ENCODE measurements at regions not wholly inside any gene's neighbourhood (a gene's known extent, or its start where the extent isn't known, plus 50 kb on each side); places are given as distances from the start of the nearest gene placed in this dataset.
"Not testable (repeated sequence)": the region's sequence is repeated elsewhere in the genome, so short reads cannot be mapped to it uniquely, and the experiment has no call there.

- DNase-seq (ENCODE audit: low read depth in 2 of 2), result no peak
Measured at GRCh38 chr2:43149482-43150107, 76.8 kb downstream of the ZFP36L2 start.

DNA sequence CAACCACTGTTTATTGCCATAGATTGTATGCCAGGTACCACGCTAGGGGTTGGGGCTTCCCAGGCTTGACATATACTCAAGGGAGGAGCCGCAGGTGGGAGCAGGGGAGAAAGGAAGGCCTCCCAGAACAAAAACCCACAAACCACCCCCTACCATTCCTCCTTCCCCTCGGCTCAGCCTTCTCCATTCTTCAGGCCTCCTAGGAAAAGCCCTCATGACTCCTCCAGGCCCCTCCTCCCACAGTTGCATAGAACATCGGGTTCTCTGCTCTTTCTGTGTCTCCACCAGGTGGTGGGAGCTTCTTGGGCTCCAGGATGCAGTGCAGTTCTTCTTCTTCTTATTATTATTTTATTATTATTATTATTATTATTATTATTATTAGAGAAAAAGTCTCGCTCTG, 80.3 kb downstream of the ZFP36L2 start:
- DNase-seq (ENCODE audit: low read depth in 2 of 2), result no peak

DNA sequence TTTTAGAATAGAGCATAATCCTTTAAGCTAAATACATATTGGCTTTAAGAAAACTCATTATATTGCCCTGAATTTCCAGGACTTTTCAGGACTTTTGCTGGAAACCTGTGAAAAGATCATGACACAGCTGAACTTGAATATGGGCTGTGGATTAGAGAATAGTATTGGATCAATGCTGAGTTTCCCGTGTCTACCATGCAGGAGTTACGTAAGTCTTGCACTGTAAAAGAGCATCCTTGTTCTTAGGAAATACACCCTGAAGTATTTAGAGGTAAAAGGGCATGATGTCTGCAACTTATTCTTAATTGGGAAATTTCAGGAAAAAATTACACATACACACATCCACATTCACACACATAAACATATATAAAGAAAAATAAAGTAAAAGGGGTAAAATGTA, 82.1 kb downstream of the ZFP36L2 start:
- no peak for DNase-seq (ENCODE audit: low read depth in 2 of 2)

- DNase-seq (ENCODE audit: low read depth in 2 of 2), result no peak
Measured at GRCh38 chr2:43143756-43144155, 82.7 kb downstream of the ZFP36L2 start.

- DNase-seq (ENCODE audit: low read depth in 2 of 2), result no peak
Measured at GRCh38 chr2:43142921-43143438, 83.4 kb downstream of the ZFP36L2 start.

DNA sequence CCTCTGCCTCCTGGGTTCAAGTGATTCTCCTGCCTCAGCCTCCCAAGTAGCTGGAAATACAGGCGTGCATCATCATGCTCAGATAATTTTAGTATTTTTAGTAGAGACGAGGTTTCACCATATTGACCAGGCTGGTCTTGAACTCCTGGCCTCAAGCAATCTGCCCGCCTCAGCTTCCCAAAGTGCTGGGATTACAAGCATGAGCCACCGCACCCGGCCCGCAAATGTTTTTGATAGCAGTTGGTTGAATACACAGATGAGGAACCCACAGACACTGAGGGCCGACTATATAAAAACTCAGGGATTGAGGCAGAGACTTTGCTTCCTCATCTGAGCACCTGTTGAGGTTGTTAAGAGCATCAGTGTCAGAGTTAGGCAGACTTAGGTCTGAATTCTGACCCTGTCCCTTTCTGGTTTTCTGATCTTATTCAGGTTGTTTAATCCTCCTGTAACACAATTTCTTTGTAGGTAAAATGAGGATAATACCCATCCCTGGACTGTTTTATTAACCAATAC, 84.7 kb downstream of the ZFP36L2 start:
- DNase-seq (ENCODE audit: low read depth in 2 of 2), result not testable (repeated sequence)

DNA sequence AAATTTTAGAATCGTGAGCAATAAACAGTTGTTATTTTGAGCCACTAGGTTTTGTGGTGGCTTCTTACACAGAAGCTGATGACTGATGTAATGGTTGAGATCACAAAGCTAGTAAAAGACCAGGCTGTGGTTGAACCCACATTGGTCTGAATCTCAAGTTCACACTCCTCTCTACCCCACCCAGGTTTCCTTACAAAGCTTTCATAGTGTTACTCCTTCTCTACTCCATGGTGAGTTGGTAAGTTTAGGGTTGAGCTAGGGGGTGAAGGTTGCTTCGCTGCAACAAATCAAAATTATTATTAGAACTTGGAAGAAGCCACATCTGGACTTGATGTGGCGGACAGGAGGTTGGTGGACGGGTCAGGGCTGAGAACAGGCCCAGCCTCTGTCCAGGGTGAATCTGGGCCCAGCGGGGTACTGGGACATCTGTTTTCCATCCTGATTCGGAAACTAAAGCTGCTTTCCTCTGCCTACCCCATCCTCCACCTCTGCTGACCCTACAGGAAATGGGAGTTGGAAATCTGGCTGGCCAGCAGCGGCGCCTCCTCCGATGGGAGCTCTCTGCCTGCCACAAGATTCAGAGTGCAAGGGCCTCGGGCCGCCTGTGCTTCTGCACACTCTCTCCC, 86.3 kb downstream of the ZFP36L2 start:
- peak; percentile 53 to 64 for DNase-seq (ENCODE audit: low read depth in 2 of 2)

DNA sequence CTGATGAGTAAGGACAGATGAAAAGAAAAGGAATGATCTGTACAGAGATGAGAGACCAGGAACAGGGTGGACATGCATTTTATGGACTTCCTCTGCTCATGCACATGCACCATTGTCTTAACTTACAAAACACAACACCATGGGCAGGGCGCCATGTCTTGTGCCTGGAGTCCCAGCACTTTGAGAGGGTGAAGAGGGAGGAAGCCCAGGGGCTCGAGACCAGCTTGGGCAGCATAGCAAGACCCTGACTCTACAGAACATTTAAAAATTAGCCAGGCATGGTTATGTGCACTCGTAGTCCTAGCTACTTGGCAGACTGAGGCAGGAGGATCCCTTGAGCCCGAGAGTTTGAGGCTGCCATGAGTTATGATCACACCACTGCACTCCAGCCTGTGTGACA, 86.9 kb downstream of the ZFP36L2 start:
- no peak for DNase-seq (ENCODE audit: low read depth in 2 of 2)

DNA sequence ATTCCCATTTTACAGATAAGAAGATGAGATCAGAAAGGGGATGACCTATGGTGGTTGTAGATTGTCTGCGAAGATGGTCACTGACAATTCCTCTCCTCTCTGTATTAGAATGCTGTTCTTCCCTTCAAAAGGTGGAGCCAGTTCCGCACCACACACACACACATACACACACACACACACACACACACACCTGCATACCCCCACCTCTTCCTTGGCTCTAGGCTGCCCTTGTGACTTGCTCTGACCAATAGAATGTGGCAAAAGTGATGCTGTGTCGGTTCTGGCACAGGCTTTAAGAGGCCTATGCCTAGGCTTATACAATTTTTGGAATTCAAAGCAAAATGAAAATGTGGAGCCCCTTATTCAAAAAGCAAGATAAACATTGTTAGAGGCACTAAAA, 88.0 kb downstream of the ZFP36L2 start:
- DNase-seq (ENCODE audit: low read depth in 2 of 2), result no peak

DNA sequence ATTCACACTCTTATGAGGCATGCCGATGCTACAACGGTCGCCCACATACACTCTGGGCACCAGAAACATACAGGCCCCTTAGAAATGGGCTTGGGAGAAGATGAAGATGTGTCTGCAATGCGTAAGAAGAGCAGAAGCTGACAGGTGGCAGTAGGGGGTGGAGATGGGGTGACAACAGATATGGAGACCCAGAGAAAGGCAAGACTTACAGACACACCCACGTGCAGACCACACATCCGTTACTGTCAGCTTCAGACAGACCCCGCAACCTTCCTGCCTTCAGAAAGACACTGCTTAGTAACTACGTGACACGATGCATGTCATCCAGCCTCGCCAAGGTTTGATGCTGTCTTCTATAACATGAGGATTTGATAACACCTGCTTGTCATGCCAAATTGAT, 89.5 kb downstream of the ZFP36L2 start:
- no peak for DNase-seq (ENCODE audit: low read depth in 2 of 2)

GRCh38 chr2:43136011-43136799, 90.2 kb downstream of the ZFP36L2 start:
- no peak for DNase-seq (ENCODE audit: low read depth in 2 of 2)

DNA sequence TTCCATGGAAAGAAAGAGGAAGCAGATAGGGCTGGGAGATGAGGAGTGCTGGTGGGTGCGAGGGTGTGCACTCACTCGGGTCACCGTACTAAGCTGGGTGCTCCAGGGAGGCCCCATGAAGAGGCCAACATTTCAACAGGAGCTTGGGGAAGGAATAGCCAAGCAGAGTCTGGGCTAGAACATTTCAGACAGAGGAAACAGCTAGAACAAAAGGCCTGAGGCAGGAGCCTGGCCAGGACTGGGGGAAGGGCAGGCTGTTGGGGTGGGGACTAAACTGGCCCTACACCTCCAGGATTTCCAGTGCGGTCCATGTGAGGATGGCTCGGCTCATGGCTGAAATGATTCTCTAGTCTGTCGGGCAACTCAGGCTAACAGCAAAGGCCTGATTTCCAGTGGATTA, 90.8 kb downstream of the ZFP36L2 start:
- DNase-seq (ENCODE audit: low read depth in 2 of 2), result no peak

DNA sequence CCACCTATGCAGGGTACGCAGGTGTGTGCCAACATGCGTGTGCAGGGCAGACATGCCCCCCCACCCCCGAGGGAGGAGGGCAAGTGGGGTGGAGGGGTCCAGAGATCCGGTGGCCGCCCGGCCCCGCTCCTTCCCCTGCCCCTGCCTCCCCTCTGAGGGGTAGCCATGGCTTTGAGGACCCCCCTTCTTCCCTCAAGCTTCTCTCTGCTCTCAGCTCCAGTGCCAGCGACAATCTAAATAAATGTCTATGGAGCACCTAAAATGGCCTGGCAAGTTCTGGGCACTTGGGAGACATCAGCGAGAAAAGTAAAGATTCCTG, 91.9 kb downstream of the ZFP36L2 start:
- DNase-seq (ENCODE audit: low read depth in 2 of 2), result no peak

DNA sequence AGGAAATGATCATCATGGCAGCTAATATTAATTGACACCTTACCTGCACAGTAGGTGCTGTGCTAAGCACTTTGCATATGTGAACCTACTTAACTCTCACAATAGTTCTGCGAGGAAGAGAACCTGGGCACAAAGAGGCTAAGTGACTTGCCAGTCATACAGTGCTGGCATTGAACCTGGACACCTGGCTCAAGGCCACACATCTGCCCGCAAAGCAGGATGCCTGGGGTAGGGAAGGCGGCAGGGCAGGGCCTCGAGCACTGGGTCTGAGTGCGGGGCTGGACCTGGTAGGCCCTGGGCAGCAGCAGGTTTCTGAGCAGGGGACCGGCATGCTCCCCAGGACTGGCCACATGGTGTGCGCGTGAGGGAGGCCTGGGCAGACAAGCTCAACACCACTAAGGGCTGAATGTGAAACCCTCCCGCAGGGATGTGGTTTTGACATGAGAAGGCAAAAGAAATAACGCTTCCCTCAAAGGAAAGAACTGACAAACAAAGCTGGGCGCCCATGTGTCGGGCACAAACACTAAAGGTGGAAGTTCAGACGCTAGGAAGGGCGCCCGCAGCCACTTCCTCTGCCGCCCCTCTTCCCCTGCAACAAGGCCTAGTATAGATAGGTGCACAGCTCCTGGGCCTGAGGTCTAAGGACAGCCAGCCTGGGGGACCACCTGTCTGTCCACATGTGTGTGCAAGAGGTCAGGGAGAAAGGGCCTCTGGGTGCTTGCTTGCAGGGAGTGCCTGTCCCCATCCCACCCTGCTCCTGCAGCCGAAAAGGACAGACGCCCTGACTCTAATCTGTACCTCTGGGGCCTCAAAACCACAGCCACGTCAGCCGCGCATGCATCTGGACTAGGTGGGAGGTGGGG, 92.5 kb downstream of the ZFP36L2 start:
- DNase-seq (ENCODE audit: low read depth in 2 of 2), result no peak

DNA sequence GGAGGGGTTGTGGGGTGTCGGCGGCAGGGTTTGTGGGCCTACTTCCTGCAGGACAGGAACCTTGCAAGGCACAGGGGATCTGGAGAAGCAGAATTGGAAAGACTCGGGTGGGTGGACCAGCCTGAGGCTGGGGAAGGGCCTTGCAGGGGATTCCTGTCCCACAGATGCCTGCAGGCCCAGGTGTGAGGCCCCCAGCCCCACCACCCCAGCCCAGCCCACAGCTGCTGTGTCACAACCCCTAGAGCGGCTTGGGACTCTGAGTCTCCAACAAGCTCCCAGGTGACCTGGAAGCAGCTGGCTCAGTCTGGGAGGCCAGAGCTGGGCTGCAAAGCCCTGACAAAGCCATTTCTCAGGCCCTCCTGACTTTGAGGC, 93.1 kb downstream of the ZFP36L2 start:
- DNase-seq (ENCODE audit: low read depth in 2 of 2), result no peak

DNA sequence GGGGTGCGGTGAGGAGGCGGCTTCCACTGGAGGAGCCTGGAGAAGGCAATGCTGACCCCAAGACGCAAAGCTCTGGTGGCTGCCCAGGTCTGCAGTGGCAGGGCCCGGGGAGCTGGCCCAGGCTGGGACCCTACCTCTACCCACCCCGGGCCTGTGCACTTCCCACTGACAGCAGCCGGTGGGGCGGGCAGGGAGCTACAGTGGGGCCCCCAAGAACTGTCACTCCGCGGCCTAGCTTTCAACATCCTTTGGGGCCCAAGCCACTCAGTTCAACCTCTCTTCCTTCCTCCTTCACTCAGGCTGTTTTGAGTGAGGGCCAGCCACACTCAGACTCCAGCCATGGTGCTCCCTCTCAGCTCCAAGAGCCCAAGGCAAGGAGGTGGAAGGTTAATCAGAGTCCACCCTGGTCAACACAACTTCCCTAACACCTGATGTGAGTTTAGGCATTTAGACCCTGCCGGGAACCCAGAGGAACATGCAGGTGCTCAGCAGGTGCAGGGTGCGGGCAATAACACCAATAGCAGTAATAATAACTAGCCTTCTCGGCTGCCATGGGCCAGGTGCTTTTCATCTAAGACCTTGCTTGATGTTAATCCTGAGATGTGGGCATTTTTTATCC, 93.6 kb downstream of the ZFP36L2 start:
- DNase-seq (ENCODE audit: low read depth in 2 of 2), result no peak

DNA sequence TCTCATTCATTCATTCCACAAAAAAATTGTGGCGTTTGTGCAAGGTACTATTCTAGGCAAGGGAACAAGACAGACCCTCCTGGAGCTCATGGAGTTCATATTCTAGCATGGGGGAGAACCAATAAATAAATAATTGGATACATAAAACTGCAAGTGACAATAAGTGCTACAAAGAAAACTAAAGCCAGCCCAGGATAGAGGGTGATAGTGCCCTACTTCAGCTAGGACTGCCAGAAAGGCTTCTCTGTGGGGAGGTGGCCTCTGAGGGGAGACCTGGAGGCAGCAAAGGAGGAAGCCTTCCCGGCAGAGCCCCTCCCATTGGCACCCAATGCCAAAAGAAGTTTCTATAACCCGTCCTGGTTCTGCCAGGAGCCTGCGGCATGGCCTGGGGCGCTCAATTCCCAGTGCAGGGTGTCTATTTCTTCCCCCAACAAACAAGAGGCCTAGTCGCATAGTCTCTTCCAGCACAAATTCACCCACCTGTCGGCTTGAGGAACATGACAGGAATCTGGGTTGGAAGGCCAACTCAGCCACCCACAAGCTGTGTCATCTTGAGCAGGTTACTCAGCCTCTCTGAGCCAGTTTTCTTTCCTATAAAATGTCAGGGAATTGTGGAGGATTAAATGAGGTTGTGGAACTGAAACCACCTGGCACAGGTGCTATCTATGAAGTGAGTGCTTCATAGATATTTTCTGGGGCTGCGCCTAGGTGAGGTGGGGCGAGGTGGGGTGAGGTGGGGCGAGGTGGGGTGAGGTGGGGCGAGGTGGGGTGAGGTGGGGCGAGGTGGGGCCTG, 94.3 kb downstream of the ZFP36L2 start:
- no peak for DNase-seq (ENCODE audit: low read depth in 2 of 2)

GRCh38 chr2:43131051-43131889, 95.1 kb downstream of the ZFP36L2 start:
- DNase-seq (ENCODE audit: low read depth in 2 of 2), result peak; percentile 68 to 89

GRCh38 chr2:43130548-43130875, 95.9 kb downstream of the ZFP36L2 start:
- no peak for DNase-seq (ENCODE audit: low read depth in 2 of 2)

Measured in dermis microvascular lymphatic vessel endothelial cell (primary cell).